ENCODE measurements at regions not wholly inside any gene's neighbourhood (a gene's known extent, or its start where the extent isn't known, plus 50 kb on each side); places are given as distances from the start of the nearest gene placed in this dataset.

- H3K9ac ChIP-seq (ENCODE audit: insufficient read depth, low read length, poor library complexity, severe bottlenecking) = no peak overlapping the region
- H3K27ac ChIP-seq (ENCODE audit: low read depth in 1 of 2, low read length in 2 of 2) = no peak overlapping the region
- H3K4me1 Mint-ChIP-seq = no peaks in the 10 kb centered on the region
- WGBS (ENCODE audit: insufficient coverage) = no CpG with 5 or more reads among the region's 1 CpG
- no peaks in the 10 kb centered on the region for H3K27me3 Mint-ChIP-seq (ENCODE audit: low read depth in 3 of 3)
- DNase-seq = no peak
- H3K4me2 ChIP-seq (replicated peaks; ENCODE audit: extremely low read depth, low read length, poor library complexity, severe bottlenecking) = no peak overlapping the region
- no peak overlapping the region for H3K4me3 Mint-ChIP-seq
- no peaks in the 10 kb centered on the region for H3K4me1 ChIP-seq (ENCODE audit: control insufficient read depth in 1 of 2, insufficient read depth in 2 of 2, low read length in 2 of 2)
- no peak overlapping the region for H3K27ac Mint-ChIP-seq
- no peaks in the 10 kb centered on the region for H3K9me3 ChIP-seq (replicated peaks in 1 of 2; ENCODE audit: control insufficient read depth in 1 of 2, insufficient read depth in 1 of 2, low read length in 2 of 2)
- H4K20me1 ChIP-seq (ENCODE audit: insufficient read depth, low read length) = no peaks in the 10 kb centered on the region
- H3K36me3 Mint-ChIP-seq = no peaks in the 10 kb centered on the region
- no peaks in the 10 kb centered on the region for H3K79me2 ChIP-seq (ENCODE audit: insufficient read depth, low read length)
- no peak overlapping the region for H3K4me3 ChIP-seq (replicated peaks in 1 of 3; ENCODE audit: low read depth in 2 of 3, low read length in 3 of 3)
- no peaks in the 10 kb centered on the region for H3K9me3 Mint-ChIP-seq
- no peaks in the 10 kb centered on the region for H3K36me3 ChIP-seq (replicated peaks in 1 of 2; ENCODE audit: control insufficient read depth in 1 of 2, insufficient read depth in 2 of 2, low read length in 2 of 2)
- H2AFZ ChIP-seq (ENCODE audit: insufficient read depth, low read depth, low read length, poor library complexity, severe bottlenecking) = no peak overlapping the region
- no peak for TF ChIP-seq CTCF (IDR thresholded peaks at IDR 0.05)
- intact Hi-C loops (cut with micrococcal nuclease) = no loop called here
- no peaks in the 10 kb centered on the region for H3K27me3 ChIP-seq (ENCODE audit: control insufficient read depth in 2 of 2, insufficient read depth in 2 of 2, low read length in 2 of 2)
These were observed 431.0 kb downstream of the FOXG1 start for GRCh38 chr14:29197557-29197956.

- intact Hi-C loops (cut with micrococcal nuclease) = no loop called here
These were observed 439.1 kb downstream of the FOXG1 start for GRCh38 chr14:29205658-29206057.

More at GRCh38 chr14:29205658-29206057, 439.1 kb downstream of the FOXG1 start:
- Histone ChIP-seq H4K20me1 (ENCODE audit: insufficient read depth, low read length) (no peaks in the 10 kb centered on the region), H3K79me2 (ENCODE audit: insufficient read depth, low read length) (no peaks in the 10 kb centered on the region), H3K36me3 (replicated peaks in 1 of 2; ENCODE audit: control insufficient read depth in 1 of 2, insufficient read depth in 2 of 2, low read length in 2 of 2) (no peaks in the 10 kb centered on the region), H3K9me3 (replicated peaks in 1 of 2; ENCODE audit: control insufficient read depth in 1 of 2, insufficient read depth in 1 of 2, low read length in 2 of 2) (no peaks in the 10 kb centered on the region), H3K9ac (ENCODE audit: insufficient read depth, low read length, poor library complexity, severe bottlenecking) (no peak overlapping the region), H2AFZ (ENCODE audit: insufficient read depth, low read depth, low read length, poor library complexity, severe bottlenecking) (no peak overlapping the region), H3K4me2 (replicated peaks; ENCODE audit: extremely low read depth, low read length, poor library complexity, severe bottlenecking) (no peak overlapping the region), H3K27me3 (ENCODE audit: control insufficient read depth in 2 of 2, insufficient read depth in 2 of 2, low read length in 2 of 2) (no peaks in the 10 kb centered on the region), H3K4me1 (ENCODE audit: control insufficient read depth in 1 of 2, insufficient read depth in 2 of 2, low read length in 2 of 2) (no peaks in the 10 kb centered on the region), H3K27ac (ENCODE audit: low read depth in 1 of 2, low read length in 2 of 2) (no peak overlapping the region), H3K4me3 (replicated peaks in 1 of 3; ENCODE audit: low read depth in 2 of 3, low read length in 3 of 3) (no peak overlapping the region)
- Mint-ChIP-seq H3K36me3 (no peaks in the 10 kb centered on the region), H3K9me3 (peaks cover 0 to 2% (median 0%) of the 10 kb centered on the region in 7 donors), H3K4me1 (no peaks in the 10 kb centered on the region), H3K27me3 (ENCODE audit: low read depth in 3 of 3) (no peaks in the 10 kb centered on the region), H3K27ac (no peak overlapping the region), H3K4me3 (no peak overlapping the region)
- WGBS (ENCODE audit: insufficient coverage) = no CpG with 5 or more reads among the region's 2 CpGs
- no peak for DNase-seq
- TF ChIP-seq CTCF (IDR thresholded peaks at IDR 0.05) = no peak
